GM19467 (cell line): ENCODE measurements at regions not wholly inside any gene's neighbourhood (a gene's known extent, or its start where the extent isn't known, plus 50 kb on each side); places are given as distances from the start of the nearest gene placed in this dataset.

Source experiments
- ATAC-seq: cut with Tn5 transposase; IDR thresholded peaks from one replicate; pipeline ENCODE4 v1.9.1; 2021; ENCODE audit warnings: mild to moderate bottlenecking, moderate library complexity; ENCODE audit not compliant: unreplicated experiment

DNA sequence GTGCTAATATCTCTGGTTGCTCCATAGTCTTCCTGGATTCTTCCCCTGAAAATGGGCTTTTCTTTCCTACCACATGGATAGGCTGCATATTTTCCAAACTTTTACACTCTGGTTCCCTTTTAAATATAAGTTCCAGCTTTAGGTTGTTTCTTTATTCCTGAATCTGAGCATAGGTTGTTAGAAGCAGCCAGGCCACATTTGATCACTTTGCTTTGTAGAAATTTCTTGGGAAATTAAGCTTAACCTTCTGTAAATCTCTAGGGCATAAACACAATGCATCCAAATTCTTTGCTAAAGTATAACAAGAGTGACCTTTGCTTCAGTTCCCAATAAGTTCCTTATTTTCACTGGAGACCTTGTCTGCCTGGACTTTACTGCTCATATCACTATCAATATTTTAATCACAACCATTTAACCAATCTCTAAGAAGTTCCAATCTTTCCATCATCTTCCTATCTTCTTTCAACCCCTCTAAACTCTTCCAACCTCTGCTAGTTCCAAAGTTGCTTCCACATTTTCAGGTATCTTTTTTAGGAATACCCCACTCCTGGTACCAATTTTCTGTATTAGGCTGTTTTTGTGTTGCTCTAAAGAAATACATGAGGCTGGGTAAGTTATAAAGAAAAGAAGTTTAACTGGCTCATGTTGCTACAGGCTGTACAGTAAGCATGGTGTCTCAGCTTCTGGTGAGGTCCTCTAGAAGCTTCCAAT lies 389.6 kb upstream of the HS6ST1 start:
- no peak for ATAC-seq

DNA sequence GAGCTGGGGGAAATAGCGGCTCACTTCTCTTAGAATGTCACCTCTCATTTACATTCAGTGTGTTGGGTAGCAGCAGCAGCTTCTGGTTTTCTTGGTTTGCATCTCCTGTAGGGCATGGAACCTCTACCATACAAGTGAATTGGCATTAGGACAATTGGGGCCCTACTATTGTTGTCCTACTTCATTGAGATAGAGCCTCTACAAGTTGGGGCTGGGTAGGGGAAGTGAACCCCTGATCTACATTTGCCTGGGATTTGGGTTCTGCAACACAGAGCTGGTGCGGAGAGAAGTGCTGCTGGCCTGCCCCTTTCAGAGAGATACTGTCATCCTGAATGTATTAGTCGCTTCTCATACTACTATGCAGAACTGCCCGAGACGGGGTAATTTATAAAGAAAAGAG lies 391.6 kb upstream of the HS6ST1 start:
- ATAC-seq: no peak

DNA sequence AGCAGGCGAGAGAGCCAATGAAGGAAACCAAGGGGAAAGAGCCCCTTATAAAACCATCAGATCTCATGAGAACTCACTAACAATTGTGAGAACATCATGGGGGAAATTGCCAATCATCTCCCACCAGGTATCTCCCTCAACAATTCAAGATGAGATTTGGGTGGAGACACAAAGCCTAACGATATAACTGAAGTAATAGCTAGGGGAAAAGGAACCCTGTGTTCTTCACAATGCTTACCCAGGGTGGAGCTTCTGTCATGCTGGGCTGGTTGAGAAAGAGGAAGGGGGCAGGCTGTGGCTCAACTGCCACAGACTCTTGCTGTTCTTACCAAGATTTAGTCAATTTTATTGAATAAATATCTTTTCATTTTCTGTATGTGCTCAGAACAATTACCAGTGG lies 392.1 kb upstream of the HS6ST1 start:
- ATAC-seq: no peak

- no peak for ATAC-seq
Measured at GRCh38 chr2:128714285-128714684, 395.6 kb upstream of the HS6ST1 start.

GRCh38 chr2:128714851-128715312 lies 396.2 kb upstream of the HS6ST1 start:
- no peak for ATAC-seq

GRCh38 chr2:128715360-128715759 lies 396.7 kb upstream of the HS6ST1 start:
- no peak for ATAC-seq

GRCh38 chr2:128716299-128716721 lies 397.6 kb upstream of the HS6ST1 start:
- ATAC-seq: no peak

- ATAC-seq: no peak
Measured at GRCh38 chr2:128717758-128718710, 399.4 kb upstream of the HS6ST1 start.

DNA sequence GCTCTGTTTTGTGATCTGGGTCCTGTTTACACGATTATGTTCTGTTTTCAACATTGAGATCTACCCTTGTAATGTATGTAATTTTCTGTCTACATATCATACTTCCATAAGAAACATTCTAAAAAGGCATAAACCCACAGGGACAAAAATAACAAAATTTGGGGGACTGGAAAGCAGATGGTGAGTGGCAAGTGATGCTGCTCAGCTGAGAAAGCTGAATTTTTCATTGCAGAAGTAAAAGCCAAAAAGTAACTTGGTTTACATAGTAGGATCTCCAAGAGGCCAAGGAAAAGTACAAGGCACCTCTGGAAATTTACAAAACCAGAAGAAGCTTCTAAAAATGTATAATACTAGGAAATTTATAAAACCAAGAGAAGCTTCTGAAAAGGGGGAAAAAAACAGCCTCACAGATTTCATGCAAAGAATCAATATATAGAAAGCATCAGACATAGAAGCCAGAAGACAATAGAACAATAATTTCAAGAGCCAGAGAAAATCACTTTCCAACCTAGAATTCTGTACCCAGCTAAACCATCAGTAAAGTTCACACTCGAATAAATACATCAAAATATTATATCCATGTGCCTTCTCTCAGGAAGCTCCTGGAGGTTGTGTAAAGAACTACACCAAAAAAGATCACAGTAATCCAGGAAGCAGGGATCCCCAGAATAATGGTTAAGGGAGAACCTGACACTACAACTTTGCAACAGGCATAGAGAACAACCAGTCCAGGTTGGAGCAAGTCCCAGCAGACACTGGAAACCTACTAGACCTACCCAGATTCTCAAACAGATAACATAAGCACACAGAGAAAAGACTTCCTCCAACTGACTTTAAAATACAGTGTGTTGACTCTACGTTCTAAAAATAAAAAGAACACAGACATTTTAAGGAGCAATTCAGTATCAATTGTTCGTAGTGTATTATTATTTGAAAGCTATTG lies 401.7 kb upstream of the HS6ST1 start:
- ATAC-seq: no peak

DNA sequence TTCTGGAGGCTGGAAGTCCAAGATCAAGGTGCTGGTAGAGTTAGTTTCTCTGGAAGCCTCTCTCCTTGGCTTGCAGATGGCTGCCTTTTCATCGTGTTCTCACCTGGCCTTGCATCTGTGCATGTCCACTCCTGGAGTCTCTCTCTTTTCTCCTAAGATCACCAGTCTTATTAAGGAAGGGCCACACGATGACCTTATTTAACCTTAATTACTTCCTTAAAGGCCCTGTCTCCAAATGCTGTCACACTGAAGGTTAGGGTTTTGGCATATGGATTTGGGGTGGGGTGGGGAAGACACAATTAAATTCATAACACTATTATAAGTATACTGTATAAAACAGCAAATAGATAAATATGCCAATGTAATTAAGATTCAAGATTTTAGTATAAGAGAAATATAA lies 402.4 kb upstream of the HS6ST1 start:
- ATAC-seq: no peak

- no peak for ATAC-seq
Measured at GRCh38 chr2:128722489-128722888, 403.8 kb upstream of the HS6ST1 start.

GRCh38 chr2:128724547-128724946 lies 405.9 kb upstream of the HS6ST1 start:
- no peak for ATAC-seq

- no peak for ATAC-seq
Measured at GRCh38 chr2:128724972-128725371, 406.3 kb upstream of the HS6ST1 start.

GRCh38 chr2:128726236-128726635 lies 407.6 kb upstream of the HS6ST1 start:
- ATAC-seq: no peak

DNA sequence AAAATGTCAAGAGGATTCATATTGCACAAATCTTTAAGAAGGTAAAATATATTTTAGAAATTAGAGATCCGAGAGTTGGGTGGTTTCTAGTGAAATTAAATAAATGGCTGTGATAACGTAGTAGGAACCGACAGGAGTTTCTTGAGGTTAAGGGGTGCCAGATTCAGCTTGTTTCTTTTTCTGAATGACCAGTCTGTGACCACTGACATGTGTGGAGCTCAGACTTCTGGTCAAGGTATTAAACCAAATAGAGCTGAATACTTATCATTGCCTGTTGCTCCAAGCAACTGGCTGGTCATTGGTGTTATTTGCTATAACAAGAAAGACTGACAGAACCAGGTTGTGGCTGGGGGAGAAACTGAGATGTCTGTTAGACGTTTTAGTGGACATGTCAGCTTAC lies 408.2 kb upstream of the HS6ST1 start:
- ATAC-seq: peak; percentile 41

DNA sequence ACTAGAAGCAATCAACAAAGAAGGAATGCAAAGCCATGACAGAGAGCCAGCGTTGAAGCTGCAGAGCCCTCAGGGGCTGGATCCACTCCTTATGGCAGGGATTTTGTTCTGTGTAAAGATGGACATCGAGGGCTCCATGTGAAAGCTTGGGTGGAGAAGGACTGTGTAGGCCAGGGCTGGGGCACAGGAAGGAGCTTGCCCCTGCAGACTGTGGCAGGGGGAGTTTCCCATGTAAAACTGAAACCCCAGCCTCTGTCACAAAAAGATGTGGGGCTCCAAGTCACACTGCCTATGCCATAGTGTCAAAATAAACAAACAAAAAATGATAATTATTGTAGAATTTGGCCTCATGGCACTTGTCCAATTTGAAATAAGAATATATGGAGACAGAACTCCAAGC lies 408.7 kb upstream of the HS6ST1 start:
- peak; percentile 72 for ATAC-seq

DNA sequence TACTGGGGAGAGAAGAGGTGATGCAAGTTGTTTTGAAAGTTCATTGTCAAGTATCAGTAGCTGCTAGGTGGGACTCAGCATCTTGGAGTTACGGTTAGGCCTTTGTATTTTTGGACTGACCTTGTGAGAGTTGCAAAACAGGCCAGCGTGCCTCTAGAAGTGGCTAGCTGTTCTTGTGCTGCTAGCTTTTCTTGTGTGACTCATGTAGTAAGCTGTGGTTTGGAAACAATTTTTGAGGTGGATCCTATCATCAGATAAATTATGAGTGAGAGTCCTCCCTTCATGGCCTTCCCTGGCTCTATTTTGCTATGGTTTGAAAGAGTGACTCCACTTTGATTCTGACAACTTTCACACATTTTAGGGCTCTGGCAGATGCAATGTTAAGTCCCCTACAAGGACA lies 409.2 kb upstream of the HS6ST1 start:
- ATAC-seq: no peak

GRCh38 chr2:128729051-128729450 lies 410.4 kb upstream of the HS6ST1 start:
- ATAC-seq: no peak

DNA sequence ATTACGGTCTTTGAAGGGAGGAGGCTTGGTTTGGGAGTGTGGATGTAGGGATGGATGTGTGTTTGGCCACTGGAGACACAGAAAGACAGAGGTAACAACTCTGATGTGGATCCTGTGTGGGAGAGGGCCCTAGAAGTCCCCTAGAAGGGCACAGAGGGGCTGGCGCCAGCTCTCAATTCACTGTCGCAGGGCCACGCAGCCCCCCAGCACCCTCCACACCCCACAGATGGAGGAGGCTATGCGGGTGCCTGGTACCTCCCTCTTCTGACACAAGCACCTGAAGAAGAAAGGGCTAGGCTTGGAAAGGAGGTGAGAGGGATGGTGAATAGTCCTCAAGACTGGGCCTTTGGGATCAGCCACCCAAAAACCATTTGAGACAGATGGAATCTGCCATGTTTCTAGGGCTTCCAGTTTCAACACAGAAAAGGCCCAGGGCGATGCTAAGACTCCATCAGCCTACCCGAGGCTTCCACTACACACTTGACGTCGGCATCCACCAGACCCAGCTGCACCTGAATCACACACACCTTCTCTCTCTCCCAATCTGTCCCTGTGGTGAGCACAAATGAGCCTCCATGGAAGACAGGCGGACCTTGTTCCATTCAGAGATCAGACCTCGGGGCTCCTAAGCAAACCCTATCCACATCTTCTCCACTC lies 413.5 kb upstream of the HS6ST1 start:
- no peak for ATAC-seq

- ATAC-seq: no peak
Measured at GRCh38 chr2:128732976-128733431, 414.3 kb upstream of the HS6ST1 start.
